AG08395 (cell line): ENCODE measurements at regions not wholly inside any gene's neighbourhood (a gene's known extent, or its start where the extent isn't known, plus 50 kb on each side); places are given as distances from the start of the nearest gene placed in this dataset.

Experiments used
- DNase-seq: peaks from one replicate; pipeline ENCODE4 v3.0.0; 2012; ENCODE audit warnings: mixed read lengths, low spot score

DNA sequence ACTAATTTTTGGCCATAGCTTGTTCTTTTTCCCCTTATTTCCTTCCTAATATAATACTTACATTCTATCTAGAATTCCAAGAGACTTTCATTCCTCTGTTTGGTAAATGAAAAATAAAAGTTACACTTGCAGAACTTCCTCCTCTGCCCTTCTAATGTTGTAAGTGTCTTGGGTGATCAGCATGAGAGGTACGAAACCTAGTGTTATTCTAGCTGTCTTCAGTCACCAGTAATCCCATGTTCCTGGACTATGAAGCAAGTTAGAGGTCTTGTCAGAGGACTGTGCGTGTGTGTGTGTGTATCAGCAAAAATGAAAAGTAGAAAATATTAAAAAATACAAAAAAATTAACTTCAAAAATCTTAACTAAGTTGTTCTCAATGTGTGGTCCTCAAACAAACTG is 307.0 kb downstream of the SPRY2 start:
- DNase-seq = no peak

DNA sequence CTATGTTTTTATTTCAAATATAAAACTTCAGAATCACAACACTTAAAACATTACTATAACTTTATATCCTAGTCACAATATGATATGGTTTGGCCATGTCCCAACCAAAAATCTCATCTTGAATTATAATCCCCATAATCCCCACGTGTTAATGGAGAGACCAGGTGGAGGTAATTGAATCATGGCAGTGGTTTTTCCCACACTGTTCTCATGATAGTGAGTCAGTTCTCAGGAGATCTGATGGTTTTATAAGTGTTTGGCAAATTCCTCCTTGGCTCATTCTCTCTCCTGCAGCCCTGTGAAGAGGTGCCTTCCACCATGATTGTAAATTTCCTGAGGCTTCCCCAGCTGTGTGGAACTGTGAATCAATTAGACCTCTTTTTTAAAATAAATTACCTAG is 307.6 kb downstream of the SPRY2 start:
- DNase-seq = no peak

DNA sequence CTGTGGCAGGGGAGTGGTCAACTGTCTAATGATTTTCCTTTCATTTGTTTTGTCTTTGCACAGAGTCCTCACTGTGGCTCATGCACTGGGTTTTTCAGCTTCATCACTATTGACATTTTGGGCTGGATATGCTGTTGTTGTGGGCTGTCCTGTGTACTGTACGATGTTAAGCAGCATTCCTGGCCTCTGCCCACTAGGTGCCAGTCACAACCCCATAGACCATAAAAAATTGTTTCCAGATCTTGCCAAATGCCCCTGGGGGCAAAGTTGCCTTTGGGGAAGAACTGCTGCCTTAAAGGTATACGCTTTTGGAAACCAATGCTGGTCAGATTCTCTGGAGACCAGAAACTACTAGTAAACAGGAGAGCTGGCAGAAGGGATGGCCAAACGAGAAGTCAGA is 310.4 kb downstream of the SPRY2 start:
- DNase-seq = peak; percentile 10

DNA sequence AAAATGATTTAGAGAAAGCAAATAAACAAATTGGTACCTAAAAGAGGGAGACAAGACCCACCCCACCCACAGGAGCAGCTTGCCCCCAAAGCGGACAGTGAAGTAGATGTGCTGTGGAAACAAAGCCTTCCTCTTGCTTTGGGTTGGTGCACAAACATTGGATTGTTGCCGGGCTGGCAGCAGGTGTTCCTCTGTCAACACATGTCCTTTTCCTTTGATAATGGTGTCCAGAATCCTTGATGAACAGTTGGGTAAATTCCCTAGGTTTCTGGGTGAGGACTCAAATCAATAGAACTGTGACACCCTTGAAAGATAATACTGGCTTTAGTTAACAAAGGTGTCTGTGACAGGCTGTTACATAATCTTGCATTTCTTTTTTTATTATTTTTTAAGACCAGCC is 311.8 kb downstream of the SPRY2 start:
- no peak for DNase-seq

DNA sequence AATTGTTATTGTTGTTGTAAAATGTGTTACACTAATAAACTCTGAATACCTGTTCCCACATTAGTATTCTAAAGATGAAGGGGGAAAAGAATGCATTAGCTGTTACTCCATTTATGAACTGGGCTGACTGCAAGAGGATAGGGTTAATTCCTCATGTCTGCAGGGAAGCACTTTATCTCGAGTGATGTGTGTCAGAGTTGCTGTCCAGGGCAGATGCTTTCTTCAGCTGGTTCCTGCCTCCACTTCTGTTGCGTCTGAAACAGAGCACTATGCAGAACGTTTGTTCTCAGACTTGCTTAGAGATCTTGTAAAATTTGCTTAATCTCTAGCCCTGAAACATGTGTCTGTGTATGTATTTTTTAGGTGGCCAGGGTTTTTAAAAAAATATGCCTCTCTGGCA is 318.8 kb downstream of the SPRY2 start:
- DNase-seq = no peak

DNA sequence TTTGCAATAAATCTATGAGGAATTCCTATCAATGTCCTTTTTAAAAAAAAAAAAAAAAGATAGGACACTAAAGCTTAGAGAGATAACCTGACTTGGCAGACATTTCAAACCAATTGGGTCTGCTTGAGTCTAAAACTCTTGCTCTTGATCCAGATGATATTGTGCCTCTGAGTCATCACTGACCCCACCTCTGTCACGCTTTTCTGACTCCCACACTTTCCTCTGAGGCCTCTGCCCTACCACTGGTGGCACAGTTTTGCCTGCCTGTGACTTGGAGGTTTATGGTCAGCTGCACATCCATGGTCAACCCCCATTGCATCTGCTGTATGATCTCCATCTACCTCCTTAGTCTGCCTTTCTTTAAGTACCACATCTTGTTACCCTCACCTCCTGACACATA is 328.7 kb downstream of the SPRY2 start:
- DNase-seq = no peak

DNA sequence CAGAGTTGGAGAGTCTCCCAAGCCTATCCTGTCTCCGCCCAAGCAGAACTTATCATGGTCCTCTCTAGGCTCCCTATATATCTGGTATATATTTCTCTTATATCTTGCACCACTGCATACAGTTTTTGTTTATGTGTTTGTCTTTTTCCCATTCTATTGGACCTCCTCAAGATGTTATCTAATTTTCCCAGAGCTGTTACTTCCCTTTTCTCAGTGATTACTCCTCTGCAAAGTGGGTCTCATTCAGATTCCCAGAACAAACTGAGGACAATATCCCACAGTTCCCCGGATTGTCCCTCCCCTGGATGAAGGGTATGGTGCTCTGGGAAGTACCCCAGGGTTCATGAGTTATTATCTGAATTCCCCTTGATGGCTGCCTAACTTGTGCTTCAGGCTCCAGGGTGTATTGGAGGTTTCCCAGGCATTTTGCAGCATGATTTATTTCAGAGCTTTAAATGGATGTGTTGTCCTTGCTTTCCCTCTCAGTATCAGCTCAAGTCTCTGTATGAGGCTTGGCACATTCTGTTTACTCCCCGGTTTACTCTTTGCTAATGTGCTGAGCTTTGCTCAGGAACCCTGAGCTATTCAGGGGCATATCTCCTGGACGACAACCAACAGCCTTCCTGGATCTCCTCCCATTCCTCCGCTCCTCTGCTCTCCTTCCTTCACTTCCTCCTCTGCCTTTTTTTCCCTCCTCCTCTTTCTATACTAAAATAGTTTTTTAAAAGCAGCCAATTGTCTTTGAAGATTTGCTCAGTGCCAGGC is 329.3 kb downstream of the SPRY2 start:
- DNase-seq = no peak

DNA sequence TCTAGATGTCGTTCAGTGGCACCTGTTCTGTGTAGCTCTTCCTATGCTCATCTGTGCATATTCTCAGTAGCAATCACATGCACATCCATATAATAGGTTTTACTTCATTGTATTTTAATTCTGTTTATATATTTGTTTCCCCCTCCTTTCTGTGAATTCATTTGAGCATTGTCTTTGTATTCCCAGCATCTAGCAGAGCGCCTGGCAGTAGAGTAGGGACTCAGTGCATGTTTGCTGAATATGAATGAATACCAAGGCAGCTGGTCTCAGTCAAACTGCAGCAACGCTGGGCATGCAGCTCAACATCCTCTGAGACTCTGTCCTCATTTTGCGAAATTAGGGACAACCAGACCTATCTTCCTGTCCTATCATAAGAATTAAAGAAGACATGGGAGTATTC is 330.1 kb downstream of the SPRY2 start:
- no peak for DNase-seq

DNA sequence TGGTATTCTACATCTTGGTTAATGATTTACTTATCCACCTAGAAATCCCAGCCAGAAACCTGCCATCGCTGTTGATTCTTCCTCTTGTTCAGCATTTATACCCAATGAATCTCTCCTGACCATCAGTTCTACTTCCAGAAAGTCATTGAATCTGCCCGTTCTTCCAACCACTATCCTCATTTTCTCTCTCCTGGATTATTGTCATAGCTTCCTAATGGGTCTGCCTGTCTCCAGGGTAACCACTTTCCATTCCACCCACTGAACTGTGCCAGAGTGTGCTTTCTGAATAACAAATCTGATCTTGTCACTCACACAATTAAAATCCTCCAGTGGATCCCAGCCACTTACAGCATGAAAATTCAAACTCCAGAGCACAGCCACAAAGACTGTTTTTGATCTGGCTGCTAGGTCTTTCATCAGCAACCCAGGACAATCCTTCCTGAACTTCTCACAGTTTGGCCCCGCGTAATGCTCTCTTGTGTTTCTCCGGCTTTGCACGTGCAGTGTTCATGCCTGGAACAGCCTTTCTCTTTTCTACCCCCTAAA is 330.6 kb downstream of the SPRY2 start:
- DNase-seq = no peak

DNA sequence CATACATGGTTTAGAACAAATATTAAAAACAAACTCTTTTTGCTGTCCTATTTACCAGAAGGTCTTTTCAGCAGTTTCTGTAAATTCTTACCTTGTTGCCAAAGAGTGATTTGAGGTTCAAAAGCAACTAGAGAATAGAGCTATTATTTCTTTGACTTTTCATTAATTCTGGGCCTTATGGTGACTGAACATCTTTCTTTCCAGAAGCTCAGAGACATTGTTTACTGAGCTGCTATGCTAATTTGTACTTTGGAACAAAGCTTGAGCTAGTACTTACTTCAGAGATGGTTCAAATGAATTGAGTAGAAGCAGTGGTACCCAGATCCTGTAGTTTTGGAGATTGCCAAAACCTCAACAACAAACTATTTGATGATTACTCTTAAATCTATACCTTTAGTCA is 331.2 kb downstream of the SPRY2 start:
- DNase-seq = no peak

DNA sequence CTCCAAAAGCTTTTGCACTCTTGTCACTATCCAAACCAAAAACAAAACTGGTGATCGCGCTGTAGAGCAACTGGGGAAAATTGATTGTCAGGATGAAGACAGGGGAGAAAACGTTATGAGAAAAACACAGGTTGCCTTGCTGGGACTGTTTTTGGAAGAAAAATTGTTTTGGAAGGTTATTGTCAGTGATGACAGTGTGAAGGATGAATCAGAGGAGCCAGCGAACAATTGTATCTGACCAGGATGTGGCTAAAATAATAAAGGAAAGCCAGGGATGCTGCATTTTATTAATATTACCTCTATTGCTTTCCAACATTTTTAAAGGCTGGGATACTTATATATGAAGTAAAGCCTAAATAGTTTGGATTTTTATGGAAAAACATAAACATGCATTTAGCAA is 334.0 kb downstream of the SPRY2 start:
- no peak for DNase-seq

DNA sequence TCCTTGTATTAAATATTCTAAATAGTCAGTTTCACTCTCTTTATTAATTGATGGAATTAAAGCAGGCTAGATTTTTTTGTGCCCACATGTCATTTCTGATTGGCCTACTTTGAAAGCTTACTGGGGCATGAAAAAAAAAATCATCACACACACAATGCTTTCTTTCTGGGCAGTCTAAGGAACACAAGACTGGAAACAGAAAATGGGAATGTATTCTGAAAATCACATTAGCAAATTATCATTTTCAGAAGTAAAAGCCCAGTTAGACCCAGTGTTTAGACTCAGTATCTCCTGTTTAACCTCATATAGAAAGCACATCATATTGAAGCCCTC is 339.4 kb downstream of the SPRY2 start:
- DNase-seq = no peak

DNA sequence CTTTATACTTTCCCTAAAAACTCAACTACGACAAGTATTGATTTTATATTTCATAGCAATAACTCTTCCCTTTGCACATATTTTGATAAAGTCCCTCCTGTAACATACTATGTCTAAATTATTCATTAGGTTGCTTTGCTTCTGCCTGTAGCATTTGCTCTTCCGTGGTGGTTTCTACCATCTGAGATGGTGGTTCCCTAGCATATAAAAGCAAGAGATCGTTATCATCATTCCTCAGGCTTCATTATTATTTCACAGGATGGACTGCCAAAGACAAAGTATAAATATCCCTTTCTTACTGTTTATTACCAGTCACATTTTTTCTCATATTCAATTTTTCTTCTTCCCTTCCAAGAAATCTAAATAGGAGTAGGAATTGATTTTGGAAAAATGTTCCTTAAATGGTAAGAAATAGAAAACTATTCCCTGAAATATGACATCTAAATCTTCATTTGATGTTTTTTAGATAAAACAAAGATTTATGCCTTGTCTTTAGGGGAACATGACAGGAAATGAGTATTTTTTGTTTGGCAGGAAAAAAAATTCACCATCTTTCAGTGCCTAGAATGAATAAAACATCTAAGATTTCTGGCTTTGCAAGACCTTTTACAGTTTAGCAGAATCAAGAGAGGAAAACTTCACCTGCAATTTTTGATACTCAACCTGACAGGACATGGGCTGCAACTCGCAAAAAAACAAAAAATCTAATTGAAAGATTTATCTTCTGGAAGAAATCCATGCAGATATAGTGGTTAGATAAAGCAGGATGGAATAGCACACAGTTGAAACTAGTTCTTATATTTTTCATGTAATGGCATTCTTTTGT is 340.0 kb downstream of the SPRY2 start:
- DNase-seq = no peak

DNA sequence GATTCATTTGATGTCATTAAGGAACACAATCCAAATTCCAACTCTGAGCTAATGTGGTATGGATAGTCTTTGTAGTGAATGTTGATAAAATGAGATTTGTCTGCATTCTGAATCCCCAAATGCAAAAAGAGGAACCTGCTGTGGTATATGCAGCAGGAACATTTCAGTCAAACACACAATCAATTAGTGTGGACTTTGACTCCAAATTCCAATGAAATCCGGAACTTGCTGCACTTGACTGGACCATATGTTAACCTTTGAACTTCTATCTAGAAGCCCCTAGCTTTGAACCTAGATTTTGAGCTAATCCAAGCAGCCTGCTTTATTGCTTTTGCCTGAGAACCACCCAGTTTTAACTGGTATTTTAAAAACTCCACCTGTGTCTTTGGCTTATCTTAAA is 341.3 kb downstream of the SPRY2 start:
- no peak for DNase-seq

DNA sequence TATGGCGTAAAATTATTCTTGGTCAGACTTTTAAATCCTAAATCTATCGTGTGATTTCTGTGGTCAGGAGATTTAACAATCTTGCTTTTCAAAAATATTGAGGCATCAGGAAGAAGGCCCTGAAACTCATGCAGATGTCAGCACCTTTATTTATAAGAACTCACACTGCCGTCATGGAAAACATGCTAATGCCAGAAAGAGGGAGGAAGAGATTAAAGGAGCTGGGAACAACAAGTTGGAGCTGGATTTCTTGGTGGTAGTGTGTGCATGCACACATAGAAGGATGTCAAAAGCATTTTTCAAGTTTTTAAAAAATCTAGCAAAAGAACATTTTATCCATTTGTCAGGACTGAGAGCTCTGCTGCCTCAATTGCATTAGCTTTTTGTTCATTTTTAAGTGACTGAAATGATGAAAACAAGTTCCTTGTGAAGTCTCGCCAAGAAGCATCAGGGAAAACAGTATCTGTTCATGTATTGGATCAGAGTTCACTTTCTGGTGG is 342.5 kb downstream of the SPRY2 start:
- no peak for DNase-seq

DNA sequence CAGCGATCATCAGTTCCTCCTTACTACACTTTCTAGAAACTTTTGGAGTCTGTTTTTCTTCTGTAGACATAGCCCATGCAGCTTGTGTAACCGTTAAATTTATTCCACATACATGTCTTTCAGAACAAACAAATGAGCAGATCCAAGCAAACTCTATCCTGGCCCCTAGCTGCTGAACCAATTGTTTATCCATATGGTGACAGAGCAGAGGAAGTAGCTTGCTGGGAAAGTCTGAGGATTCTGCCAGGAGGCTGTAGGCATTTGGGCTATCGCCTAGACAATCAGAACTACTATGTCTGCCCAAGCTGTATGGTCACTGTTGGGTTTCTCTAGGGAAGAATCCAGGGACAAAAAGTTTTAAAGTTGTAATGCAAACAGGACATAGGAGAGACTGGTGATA is 343.7 kb downstream of the SPRY2 start:
- DNase-seq = no peak

DNA sequence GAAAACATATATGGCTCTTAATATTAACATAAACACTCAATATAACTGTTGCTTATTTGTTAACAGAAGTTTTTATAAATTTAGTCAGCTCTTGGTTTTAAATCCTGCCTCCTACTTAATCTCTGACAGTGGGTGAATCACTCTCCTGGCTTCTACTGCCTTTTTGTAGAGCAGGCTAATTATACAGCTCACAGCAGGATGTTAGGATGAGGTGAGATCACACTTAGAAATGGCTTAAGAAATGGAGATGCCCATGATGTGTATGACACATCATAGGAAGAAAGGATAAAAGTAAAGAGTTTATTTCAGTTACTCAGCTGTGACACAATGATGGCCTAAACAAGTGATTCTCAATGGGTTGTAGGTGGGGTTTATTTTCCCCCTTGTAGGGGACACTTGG is 345.6 kb downstream of the SPRY2 start:
- peak; percentile 78 for DNase-seq

DNA sequence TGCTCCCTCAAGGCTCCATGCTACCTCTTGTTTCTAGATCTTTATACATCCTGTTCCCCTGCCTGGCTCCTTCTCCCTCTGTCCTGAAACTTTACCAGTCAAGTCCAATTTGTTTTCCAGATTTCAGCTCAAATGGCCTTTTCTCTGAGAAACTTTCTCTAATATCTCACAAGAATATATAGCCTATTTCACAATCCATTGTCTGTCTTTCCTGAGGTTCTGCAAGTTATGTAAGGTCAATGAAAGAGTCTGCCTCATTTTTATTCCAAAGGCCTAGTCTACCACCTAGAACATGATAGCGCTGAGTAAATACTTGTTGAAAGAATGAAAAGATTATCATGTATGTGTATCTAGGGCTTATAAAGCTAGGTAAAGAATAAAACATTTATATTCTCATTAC is 348.8 kb downstream of the SPRY2 start:
- no peak for DNase-seq

DNA sequence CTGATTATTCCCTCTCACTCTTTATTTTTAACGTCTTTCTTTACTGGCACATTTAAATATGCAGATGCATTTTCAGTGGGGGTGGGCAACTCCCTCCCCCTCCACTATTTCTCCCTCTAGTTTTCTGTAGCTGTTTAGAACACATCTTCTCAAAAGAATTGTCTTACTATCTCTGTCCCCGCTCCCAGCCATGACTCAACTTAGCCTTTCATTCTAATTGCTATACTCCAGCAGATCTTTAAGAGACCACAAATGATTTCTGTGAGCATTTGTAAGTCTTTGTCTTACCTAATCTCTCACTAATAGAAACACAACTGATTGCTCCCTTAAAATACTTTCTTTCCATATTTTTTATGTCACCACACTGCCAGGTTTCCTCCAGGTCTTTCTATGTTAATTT is 350.9 kb downstream of the SPRY2 start:
- no peak for DNase-seq

DNA sequence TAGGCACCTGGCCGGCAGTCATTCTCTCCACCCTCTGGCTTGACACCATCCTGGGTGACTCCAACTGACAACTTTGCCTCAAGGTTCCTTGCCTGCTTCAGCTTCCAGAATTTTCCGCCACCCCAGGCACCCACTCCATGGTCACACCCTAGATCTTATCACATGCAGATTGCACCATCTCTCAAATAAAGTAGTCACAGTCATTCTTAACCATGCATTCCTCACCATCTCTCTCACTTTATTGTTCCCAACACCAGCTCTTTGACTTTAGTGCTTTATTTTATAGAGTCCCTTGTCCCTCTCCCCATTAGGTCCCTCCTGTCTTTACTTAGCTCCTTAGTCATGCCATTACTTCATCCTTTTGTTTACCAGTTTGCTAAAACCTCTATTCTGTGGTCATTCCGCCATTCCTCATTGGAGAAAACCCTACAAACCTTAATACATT is 351.7 kb downstream of the SPRY2 start:
- peak; percentile 20 for DNase-seq

DNA sequence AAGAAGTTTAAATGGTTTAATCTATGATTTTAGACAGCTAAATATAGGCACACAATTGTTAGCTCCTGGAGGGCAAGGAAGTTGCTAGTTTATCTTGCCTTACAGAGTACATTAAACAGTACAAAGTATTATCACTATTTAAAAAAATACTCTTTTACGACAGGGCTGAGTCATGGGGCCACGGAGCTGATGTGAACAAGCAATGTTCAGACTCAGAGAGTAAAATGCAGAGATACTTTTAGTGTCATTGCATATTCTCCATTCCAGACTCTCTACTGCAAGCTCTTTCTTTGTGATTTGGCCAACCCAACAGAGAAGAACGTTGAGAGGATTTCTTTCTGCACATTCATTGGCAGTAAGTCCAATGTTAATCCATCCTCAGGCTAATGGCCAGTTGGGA is 352.4 kb downstream of the SPRY2 start:
- DNase-seq = peak; percentile 74

DNA sequence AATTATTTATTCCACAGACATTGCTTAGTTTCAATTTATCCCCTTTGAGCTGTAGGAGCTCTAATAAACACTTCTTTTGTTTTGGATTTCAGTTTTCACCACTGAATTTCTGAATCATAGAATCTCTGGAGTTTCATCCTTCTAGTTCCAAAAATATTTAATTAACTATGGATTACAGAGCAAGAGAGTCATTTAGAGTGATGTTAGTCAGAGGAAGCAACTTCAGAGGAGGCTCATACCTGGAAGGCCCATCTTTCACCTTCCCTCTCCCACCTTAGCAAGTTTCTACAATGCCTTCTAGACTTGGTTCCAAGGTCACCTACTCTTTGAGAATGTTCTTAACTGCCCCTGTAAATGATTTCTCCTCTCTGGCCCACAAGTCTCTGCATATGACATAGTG is 353.2 kb downstream of the SPRY2 start:
- no peak for DNase-seq

DNA sequence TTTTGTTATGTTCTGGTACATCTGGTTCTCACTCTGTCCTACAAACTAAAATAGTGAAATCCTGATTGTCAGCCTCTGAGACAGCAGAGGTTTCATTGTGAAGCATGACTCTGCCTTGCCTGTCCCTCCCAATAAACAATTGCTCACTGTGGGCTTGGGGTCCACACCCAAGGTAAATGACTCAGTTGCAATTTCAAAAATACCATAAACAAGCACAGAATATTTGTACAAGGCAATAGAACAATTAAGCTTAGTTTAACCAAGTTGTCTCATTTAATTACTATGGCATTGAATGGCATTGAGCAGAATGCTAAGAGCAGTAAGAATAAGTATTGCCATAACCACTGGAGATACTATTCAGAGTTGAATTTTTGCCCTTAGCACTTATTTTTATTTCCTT is 353.6 kb downstream of the SPRY2 start:
- no peak for DNase-seq
